KMS-11 (cell line): ENCODE measurements at regions not wholly inside any gene's neighbourhood (a gene's known extent, or its start where the extent isn't known, plus 50 kb on each side); places are given as distances from the start of the nearest gene placed in this dataset.

Experiments used
- H2AFZ ChIP-seq: fragments of 200-600 bp; sonication (generic); 2 replicates; pipeline ENCODE4 v1.6.1; 2016; ENCODE audit warnings: antibody characterized with exemption, mixed run types, low read depth
- H3K27ac ChIP-seq: fragments of 200-600 bp; sonication (generic); 2 replicates; pipeline ENCODE4 v1.6.1; 2016; ENCODE audit warnings: mild to moderate bottlenecking, mixed run types
- H3K27me3 ChIP-seq: fragments of 200-600 bp; sonication (generic); 2 replicates; pipeline ENCODE4 v1.6.1; 2017; ENCODE audit warnings: mild to moderate bottlenecking, low read depth, mixed run types, moderate library complexity; ENCODE audit not compliant: insufficient read depth
- H3K36me3 ChIP-seq: fragments of 200-600 bp; sonication (generic); 2 replicates; pipeline ENCODE4 v1.6.1; 2017; ENCODE audit warnings: mild to moderate bottlenecking, mixed run types; ENCODE audit not compliant: insufficient read depth
- H3K4me1 ChIP-seq: fragments of 200-600 bp; sonication (generic); 2 replicates; pipeline ENCODE4 v1.6.1; 2016; ENCODE audit warnings: mild to moderate bottlenecking, low read depth, mixed run types; ENCODE audit not compliant: poor library complexity, severe bottlenecking
- H3K4me2 ChIP-seq: fragments of 200-600 bp; sonication (generic); 2 replicates; pipeline ENCODE4 v1.7.0; 2016; ENCODE audit warnings: mild to moderate bottlenecking, mixed run types
- H3K4me3 ChIP-seq: fragments of 200-600 bp; sonication (generic); IDR thresholded peaks from 2 replicates; pipeline ENCODE4 v1.6.1; 2017; ENCODE audit warnings: low read depth, low read length, mixed read lengths; ENCODE audit not compliant: insufficient read depth
- H3K79me2 ChIP-seq: fragments of 200-600 bp; sonication (generic); 2 replicates; pipeline ENCODE4 v1.6.1; 2016; ENCODE audit warnings: low read depth, mixed run types; ENCODE audit not compliant: insufficient read depth
- H3K9ac ChIP-seq: fragments of 200-600 bp; sonication (generic); 2 replicates; pipeline ENCODE4 v1.6.1; 2016; ENCODE audit warnings: mild to moderate bottlenecking, mixed run types
- H4K20me1 ChIP-seq: fragments of 200-600 bp; sonication (generic); 2 replicates; pipeline ENCODE4 v1.6.1; 2016; ENCODE audit warnings: mild to moderate bottlenecking, mixed run types; ENCODE audit not compliant: insufficient read depth
- TF ChIP-seq, protein P1 (sequence below): fragments of 200-600 bp; sonication (generic); conservative IDR thresholded peaks from 2 replicates; pipeline ENCODE4 v1.6.1; 2017; ENCODE audit warnings: low read depth, mild to moderate bottlenecking, antibody characterized with exemption, low read length, moderate library complexity, mixed read lengths

DNA sequence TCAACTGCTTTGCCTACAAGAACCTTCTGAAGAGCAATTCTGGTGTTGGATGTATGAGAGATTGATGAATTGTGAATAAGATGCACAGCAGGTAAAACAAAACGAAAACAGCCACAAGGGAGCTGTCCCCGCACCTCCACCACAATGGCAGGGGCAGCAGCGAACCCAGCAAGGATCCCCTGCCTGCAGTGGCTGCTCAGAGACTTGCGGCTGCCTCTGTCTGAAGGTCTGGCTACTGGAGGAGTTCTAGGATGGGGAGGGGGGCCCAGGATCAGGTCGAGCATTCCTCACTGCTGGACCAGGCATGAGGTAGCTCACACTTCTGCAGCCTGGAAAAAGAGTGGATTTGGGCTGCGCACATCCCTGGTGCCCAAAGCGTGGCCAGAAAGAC lies 523.5 kb downstream of the CDH26 start:
- H3K79me2 ChIP-seq, result no peaks in the 10 kb centered on the region
- no peak overlapping the region for H2AFZ ChIP-seq
- H3K27me3 ChIP-seq, result no peaks in the 10 kb centered on the region
- TF ChIP-seq, protein P1, sequence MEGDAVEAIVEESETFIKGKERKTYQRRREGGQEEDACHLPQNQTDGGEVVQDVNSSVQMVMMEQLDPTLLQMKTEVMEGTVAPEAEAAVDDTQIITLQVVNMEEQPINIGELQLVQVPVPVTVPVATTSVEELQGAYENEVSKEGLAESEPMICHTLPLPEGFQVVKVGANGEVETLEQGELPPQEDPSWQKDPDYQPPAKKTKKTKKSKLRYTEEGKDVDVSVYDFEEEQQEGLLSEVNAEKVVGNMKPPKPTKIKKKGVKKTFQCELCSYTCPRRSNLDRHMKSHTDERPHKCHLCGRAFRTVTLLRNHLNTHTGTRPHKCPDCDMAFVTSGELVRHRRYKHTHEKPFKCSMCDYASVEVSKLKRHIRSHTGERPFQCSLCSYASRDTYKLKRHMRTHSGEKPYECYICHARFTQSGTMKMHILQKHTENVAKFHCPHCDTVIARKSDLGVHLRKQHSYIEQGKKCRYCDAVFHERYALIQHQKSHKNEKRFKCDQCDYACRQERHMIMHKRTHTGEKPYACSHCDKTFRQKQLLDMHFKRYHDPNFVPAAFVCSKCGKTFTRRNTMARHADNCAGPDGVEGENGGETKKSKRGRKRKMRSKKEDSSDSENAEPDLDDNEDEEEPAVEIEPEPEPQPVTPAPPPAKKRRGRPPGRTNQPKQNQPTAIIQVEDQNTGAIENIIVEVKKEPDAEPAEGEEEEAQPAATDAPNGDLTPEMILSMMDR, result no peak
- no peaks in the 10 kb centered on the region for H3K36me3 ChIP-seq
- H3K4me2 ChIP-seq, result no peak overlapping the region
- H4K20me1 ChIP-seq, result no peaks in the 10 kb centered on the region
- no peak overlapping the region for H3K27ac ChIP-seq
- no peak overlapping the region for H3K9ac ChIP-seq
- H3K4me3 ChIP-seq, result no peak overlapping the region
- no peaks in the 10 kb centered on the region for H3K4me1 ChIP-seq

DNA sequence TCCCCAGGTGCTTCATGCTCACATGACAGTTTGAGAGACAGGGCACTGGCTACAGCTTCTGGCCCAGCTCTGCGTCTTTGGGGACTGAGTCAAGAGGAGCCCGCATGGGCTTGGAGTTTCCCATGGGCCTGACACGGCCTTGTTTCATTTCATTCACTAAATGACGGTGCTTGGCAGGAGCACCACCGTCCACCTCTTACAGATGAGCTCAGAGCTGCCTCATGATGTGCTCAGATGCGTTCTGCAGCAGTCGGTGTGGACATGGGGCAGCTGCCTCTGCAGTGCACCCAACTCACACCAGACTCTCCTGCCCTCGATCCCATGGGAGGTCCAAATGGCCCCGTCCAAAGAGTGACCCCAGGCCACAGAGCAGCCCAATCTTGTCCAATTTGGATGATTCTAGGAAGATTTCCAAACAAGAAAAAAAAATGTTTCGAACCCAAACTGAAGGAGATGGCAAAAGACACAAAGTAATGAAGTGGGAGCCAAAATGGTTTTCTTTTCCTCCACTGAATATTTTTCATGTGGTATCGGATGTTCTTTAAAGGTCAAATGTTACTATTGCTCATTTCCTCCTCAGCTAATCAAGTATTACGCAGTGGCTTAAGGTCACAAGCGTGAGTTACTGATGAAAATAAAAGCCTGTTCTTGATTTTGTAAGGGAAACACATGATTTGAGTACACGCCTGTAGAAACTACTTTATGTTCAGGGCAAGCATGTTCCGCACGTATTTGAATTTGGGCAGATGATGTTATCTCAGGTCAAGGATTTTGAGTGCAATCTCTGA lies 524.2 kb downstream of the CDH26 start:
- Histone ChIP-seq H3K79me2 (no peaks in the 10 kb centered on the region), H2AFZ (no peak overlapping the region), H3K9ac (no peak overlapping the region), H3K4me2 (no peak overlapping the region), H3K36me3 (no peaks in the 10 kb centered on the region), H3K27ac (no peak overlapping the region), H3K27me3 (no peaks in the 10 kb centered on the region), H3K4me3 (no peak overlapping the region), H4K20me1 (no peaks in the 10 kb centered on the region), H3K4me1 (no peaks in the 10 kb centered on the region)
- TF ChIP-seq, protein P1, result no peak

DNA sequence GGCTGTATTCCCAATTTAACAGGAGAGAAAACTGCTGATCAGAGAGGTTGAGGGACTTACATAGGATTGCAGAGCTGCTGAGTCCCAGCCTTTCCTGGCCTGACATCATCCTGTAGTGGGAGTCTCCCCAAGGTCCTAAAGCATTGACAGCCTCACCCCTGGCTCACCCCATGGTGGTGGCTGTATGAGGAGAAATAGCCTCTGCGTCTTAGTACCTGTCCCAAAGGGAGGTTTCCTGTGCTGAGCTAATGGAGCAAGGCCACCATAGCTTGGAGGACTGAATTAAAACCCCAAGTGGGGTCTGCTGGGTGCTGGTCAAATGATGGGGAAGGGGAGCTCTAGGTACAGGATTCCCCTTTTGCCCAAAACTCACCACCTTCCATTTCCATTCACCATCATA lies 525.1 kb downstream of the CDH26 start:
- Histone ChIP-seq H3K79me2 (no peaks in the 10 kb centered on the region), H3K36me3 (no peaks in the 10 kb centered on the region), H3K9ac (no peak overlapping the region), H4K20me1 (no peaks in the 10 kb centered on the region), H3K27me3 (no peaks in the 10 kb centered on the region), H2AFZ (no peak overlapping the region), H3K27ac (no peak overlapping the region), H3K4me3 (no peak overlapping the region), H3K4me1 (no peaks in the 10 kb centered on the region), H3K4me2 (no peak overlapping the region)
- TF ChIP-seq, protein P1, result no peak

DNA sequence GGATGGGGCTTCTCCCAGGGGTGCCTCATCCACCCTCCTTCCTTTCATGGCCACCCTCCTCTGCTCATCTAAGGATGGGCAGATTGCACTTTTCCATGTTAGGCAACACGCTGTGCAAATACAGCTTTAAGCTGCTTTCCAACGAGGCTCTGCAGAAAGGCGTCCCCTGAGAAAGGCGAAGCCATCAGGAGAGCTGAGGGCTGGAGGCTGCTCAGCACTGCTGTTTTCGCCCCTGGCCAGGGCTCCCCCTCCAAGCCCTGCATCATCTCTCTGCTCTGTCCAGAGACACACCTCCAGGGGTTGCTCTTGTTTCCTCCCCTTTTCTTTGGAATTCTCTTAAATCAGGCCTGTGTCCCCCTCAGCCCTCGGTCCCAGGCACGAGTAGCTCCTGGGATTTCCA lies 526.1 kb downstream of the CDH26 start:
- TF ChIP-seq, protein P1, result no peak
- Histone ChIP-seq H3K9ac (no peak overlapping the region), H3K4me1 (no peaks in the 10 kb centered on the region), H3K27ac (no peak overlapping the region), H3K79me2 (no peaks in the 10 kb centered on the region), H4K20me1 (no peaks in the 10 kb centered on the region), H2AFZ (no peak overlapping the region), H3K4me3 (no peak overlapping the region), H3K27me3 (no peaks in the 10 kb centered on the region), H3K36me3 (no peaks in the 10 kb centered on the region), H3K4me2 (no peak overlapping the region)
